Astrocyte (in vitro differentiated cells and primary cell): ENCODE measurements at regions not wholly inside any gene's neighbourhood (a gene's known extent, or its start where the extent isn't known, plus 50 kb on each side); places are given as distances from the start of the nearest gene placed in this dataset.

ENCODE experiments used
- DNase-seq: peaks from one replicate; pipeline ENCODE4 v3.0.0-alpha.2; 2010; ENCODE audit warnings: low read depth
- FAIRE-seq: peaks from 2 replicates; lab custom pipeline; 2011; peaks lifted over from hg19 to GRCh38; lab: Jason Lieb, UNC
- H2AFZ ChIP-seq: 2 replicates; pipeline ENCODE4 v1.6.0; 2012; ENCODE audit warnings: low read depth, low read length, inconsistent platforms
- H3K27ac ChIP-seq: 2 replicates; pipeline ENCODE4 v1.5.1; 2011; ENCODE audit warnings: low read depth, low read length, inconsistent platforms
- H3K27me3 ChIP-seq: 2 replicates; pipeline ENCODE4 v1.6.0; 2011; ENCODE audit warnings: low read length, inconsistent platforms; ENCODE audit not compliant: insufficient read depth
- H3K36me3 ChIP-seq: 2 replicates; pipeline ENCODE4 v1.5.1; 2011; ENCODE audit warnings: low read length, inconsistent platforms; ENCODE audit not compliant: insufficient read depth
- H3K4me1 ChIP-seq: 2 replicates; pipeline ENCODE4 v1.5.1; 2011; ENCODE audit warnings: low read length, inconsistent platforms; ENCODE audit not compliant: insufficient read depth
- H3K4me2 ChIP-seq: 2 replicates; pipeline ENCODE4 v1.6.0; 2012; ENCODE audit warnings: low read length, inconsistent platforms
- H3K4me3 ChIP-seq: 2 replicates; pipeline ENCODE4 v1.5.1; 2011; ENCODE audit warnings: low read depth, mild to moderate bottlenecking, low read length, inconsistent platforms; ENCODE audit not compliant: insufficient read depth
- H3K79me2 ChIP-seq: 2 replicates; pipeline ENCODE4 v1.6.0; 2012; ENCODE audit warnings: mild to moderate bottlenecking, low read length, inconsistent platforms; ENCODE audit not compliant: insufficient read depth
- H3K9ac ChIP-seq: 2 replicates; pipeline ENCODE4 v1.6.0; 2012; ENCODE audit warnings: mild to moderate bottlenecking, low read length, inconsistent platforms
- H3K9me3 ChIP-seq: 2 replicates; pipeline ENCODE4 v1.5.1; 2012; ENCODE audit warnings: low read depth, mild to moderate bottlenecking, low read length, inconsistent platforms; ENCODE audit not compliant: insufficient read depth
- H4K20me1 ChIP-seq: 2 replicates; pipeline ENCODE4 v1.6.0; 2012; ENCODE audit warnings: low read length, inconsistent platforms; ENCODE audit not compliant: insufficient read depth
- H3K27ac Mint-ChIP-seq: one replicate; pipeline ENCODE4 v1.8.0; 2021; ENCODE audit warnings: mild to moderate bottlenecking, mixed read lengths; ENCODE audit not compliant: unreplicated experiment
- H3K27me3 Mint-ChIP-seq: one replicate; pipeline ENCODE4 v1.8.0; 2021; ENCODE audit warnings: low read depth, mixed read lengths; ENCODE audit not compliant: unreplicated experiment
- H3K36me3 Mint-ChIP-seq: one replicate; pipeline ENCODE4 v1.8.0; 2021; ENCODE audit warnings: low read depth, mixed read lengths; ENCODE audit not compliant: unreplicated experiment
- H3K4me1 Mint-ChIP-seq: one replicate; pipeline ENCODE4 v1.8.0; 2021; ENCODE audit warnings: low read depth, mixed read lengths; ENCODE audit not compliant: unreplicated experiment
- H3K4me3 Mint-ChIP-seq: one replicate; pipeline ENCODE4 v1.8.0; 2021; ENCODE audit warnings: mild to moderate bottlenecking, moderate library complexity, mixed read lengths; ENCODE audit not compliant: unreplicated experiment
- H3K9me3 Mint-ChIP-seq: one replicate; pipeline ENCODE4 v1.8.0; 2021; ENCODE audit warnings: mild to moderate bottlenecking, mixed read lengths; ENCODE audit not compliant: unreplicated experiment
- EZH2 ChIP-seq: IDR thresholded peaks from 2 replicates; pipeline ENCODE4 v1.6.1; 2012; ENCODE audit warnings: mild to moderate bottlenecking, low read length, inconsistent platforms; ENCODE audit not compliant: insufficient read depth
- TF ChIP-seq, protein P1 (sequence below): IDR thresholded peaks from 2 replicates; pipeline ENCODE4 v1.5.1; 2011; ENCODE audit warnings: low read depth, mild to moderate bottlenecking, inconsistent platforms, low read length, moderate library complexity; ENCODE audit not compliant: insufficient read depth

DNA sequence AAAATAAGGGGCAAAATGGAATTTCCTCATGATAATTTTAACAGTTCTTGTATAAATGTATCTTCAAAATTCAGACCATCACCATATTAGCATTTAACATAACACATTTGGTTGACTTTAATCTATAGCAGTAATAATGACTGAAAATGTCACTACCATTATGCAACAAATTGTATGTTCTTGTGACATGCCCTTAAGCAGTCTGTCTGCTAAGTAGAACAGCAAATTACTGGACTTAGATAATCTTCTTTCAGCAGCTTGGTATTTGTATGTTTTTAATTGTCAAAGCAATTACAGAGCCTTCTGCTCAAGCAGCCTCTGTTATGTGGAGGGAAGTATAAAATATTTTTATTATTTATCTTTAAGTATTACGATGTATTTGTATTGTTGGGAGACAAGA lies 214.3 kb upstream of the NXPH2 start:
- Mint-ChIP-seq H3K27me3 (no peaks in the 10 kb centered on the region), H3K4me1 (peaks cover 16% of the 10 kb centered on the region), H3K27ac (no peak overlapping the region), H3K36me3 (no peaks in the 10 kb centered on the region), H3K9me3 (peaks cover 3% of the 10 kb centered on the region), H3K4me3 (no peak overlapping the region)
- Histone ChIP-seq H3K27ac (no peak overlapping the region), H3K36me3 (no peaks in the 10 kb centered on the region), H3K9ac (no peak overlapping the region), H3K79me2 (no peaks in the 10 kb centered on the region), H3K9me3 (no peaks in the 10 kb centered on the region), H3K4me3 (no peak overlapping the region), H2AFZ (no peak overlapping the region), H4K20me1 (no peaks in the 10 kb centered on the region), H3K27me3 (no peaks in the 10 kb centered on the region), H3K4me2 (no peak overlapping the region), H3K4me1 (peaks cover 7% of the 10 kb centered on the region)
- TF ChIP-seq, protein P1, sequence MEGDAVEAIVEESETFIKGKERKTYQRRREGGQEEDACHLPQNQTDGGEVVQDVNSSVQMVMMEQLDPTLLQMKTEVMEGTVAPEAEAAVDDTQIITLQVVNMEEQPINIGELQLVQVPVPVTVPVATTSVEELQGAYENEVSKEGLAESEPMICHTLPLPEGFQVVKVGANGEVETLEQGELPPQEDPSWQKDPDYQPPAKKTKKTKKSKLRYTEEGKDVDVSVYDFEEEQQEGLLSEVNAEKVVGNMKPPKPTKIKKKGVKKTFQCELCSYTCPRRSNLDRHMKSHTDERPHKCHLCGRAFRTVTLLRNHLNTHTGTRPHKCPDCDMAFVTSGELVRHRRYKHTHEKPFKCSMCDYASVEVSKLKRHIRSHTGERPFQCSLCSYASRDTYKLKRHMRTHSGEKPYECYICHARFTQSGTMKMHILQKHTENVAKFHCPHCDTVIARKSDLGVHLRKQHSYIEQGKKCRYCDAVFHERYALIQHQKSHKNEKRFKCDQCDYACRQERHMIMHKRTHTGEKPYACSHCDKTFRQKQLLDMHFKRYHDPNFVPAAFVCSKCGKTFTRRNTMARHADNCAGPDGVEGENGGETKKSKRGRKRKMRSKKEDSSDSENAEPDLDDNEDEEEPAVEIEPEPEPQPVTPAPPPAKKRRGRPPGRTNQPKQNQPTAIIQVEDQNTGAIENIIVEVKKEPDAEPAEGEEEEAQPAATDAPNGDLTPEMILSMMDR, result no peak
- no peak for TF ChIP-seq EZH2
- FAIRE-seq (no peak), DNase-seq (no peak)

DNA sequence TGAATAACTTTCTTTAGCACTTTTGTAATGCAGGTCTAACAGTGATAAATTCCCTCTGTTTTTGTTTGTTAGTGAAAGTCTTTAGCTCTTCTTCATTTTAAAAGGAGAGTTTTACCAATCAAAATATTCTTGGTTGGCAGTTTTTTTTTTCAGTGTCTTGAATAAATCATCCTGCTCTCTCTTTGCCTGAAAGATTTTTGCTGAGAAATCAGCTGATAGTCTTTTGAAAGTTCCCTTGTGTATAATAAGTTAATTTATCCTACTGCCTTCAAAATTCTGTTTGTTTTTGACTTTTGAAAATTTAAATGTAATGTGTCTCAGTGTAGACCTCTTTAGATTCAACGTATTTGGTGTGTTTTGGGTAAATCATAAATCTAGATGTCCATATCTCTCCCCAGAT lies 205.7 kb upstream of the NXPH2 start:
- Histone ChIP-seq H3K4me2 (no peak overlapping the region), H3K9ac (no peak overlapping the region), H3K9me3 (peaks cover 3% of the 10 kb centered on the region), H3K27ac (no peak overlapping the region), H4K20me1 (no peaks in the 10 kb centered on the region), H3K4me3 (no peak overlapping the region), H3K27me3 (no peaks in the 10 kb centered on the region), H3K36me3 (no peaks in the 10 kb centered on the region), H2AFZ (no peak overlapping the region), H3K79me2 (no peaks in the 10 kb centered on the region), H3K4me1 (no peaks in the 10 kb centered on the region)
- Mint-ChIP-seq H3K9me3 (peaks cover 6% of the 10 kb centered on the region), H3K27ac (no peak overlapping the region), H3K4me1 (no peaks in the 10 kb centered on the region), H3K4me3 (no peak overlapping the region), H3K27me3 (no peaks in the 10 kb centered on the region), H3K36me3 (no peaks in the 10 kb centered on the region)
- TF ChIP-seq, protein P1, result no peak
- no peak for TF ChIP-seq EZH2
- no peak for FAIRE-seq
- DNase-seq, result no peak

DNA sequence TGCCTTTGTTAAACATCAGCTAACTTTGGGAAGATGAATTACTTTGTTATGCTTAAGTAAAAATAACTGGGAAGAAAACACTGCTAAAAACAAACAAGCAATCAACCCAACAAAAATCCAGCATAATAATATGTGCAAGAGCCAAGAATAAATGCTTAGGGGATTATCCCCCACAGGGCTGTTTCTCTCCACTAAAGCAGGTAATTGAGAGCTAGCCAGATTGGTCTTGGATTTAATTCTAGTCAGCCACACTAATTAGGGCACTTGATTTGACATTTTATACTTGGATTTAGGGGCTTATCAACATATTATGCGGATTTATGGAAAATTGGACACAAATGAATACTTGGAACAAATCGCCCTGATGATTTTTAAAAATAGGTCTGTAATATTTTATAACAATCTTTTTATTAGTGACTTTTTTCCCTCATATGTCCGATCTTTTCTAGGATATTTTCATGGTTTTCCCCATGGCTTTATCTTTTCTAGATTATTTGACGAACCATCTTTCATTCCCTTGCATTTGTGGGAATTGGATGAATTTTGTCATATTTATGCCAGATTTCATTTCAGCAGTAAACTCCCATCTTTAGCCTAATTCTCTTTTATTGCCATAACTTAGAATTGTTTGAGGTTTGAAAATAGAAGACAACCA lies 199.1 kb upstream of the NXPH2 start:
- Histone ChIP-seq H3K27ac (no peak overlapping the region), H4K20me1 (no peaks in the 10 kb centered on the region), H3K4me3 (no peak overlapping the region), H3K79me2 (no peaks in the 10 kb centered on the region), H3K36me3 (no peaks in the 10 kb centered on the region), H3K4me2 (no peak overlapping the region), H3K9ac (no peak overlapping the region), H2AFZ (no peak overlapping the region), H3K4me1 (peaks cover 10% of the 10 kb centered on the region), H3K9me3 (no peaks in the 10 kb centered on the region), H3K27me3 (no peaks in the 10 kb centered on the region)
- peaks cover 10% of the 10 kb centered on the region for H3K9me3 Mint-ChIP-seq
- no peak overlapping the region for H3K4me3 Mint-ChIP-seq
- H3K27me3 Mint-ChIP-seq, result no peaks in the 10 kb centered on the region
- H3K27ac Mint-ChIP-seq, result no peak overlapping the region
- FAIRE-seq, result no peak
- no peaks in the 10 kb centered on the region for H3K36me3 Mint-ChIP-seq
- no peak for DNase-seq
- H3K4me1 Mint-ChIP-seq, result peaks cover 24% of the 10 kb centered on the region
- TF ChIP-seq, protein P1, result no peak
- TF ChIP-seq EZH2, result no peak
